IMR-90 (cell line): ENCODE measurements at regions not wholly inside any gene's neighbourhood (a gene's known extent, or its start where the extent isn't known, plus 50 kb on each side); places are given as distances from the start of the nearest gene placed in this dataset.

Source experiments
- ATAC-seq: fragments of 200-7000 bp; cut with Tn5 transposase; 2 replicates; pipeline ENCODE4 v1.9.1; 2020; ENCODE audit warnings: low read depth, mild to moderate bottlenecking, moderate library complexity
- BruUV-seq: library from RNA; stranded (reverse); fragments of 400-500 nt; replicated peaks from 2 replicates; lab custom pipeline; 2021; lab: Mats Ljungman, UMichigan
- CTCF ChIA-PET: fragments of 300-600 bp; formaldehyde crosslinking; extraction: SDS; loops from one replicate; lab custom pipeline; 2021; ENCODE audit warnings: antibody characterized with exemption; lab: Yijun Ruan, JAX
- POLR2A ChIA-PET: fragments of 300-600 bp; sonication (Branson Sonifier 250); formaldehyde crosslinking; loops from one replicate; lab custom pipeline; 2022; ENCODE audit warnings: antibody characterized with exemption; ENCODE audit not compliant: unreplicated experiment; lab: Charles Lee
- DNase-seq: peaks from one replicate; pipeline ENCODE4 v3.0.0; 2013
- H2AFZ ChIP-seq: replicated peaks from 2 replicates; pipeline ENCODE3; 2013; ENCODE audit warnings: low read length, mild to moderate bottlenecking; ENCODE audit not compliant: poor library complexity
- H2AK5ac ChIP-seq: 2 replicates; pipeline ENCODE4 v1.6.1; 2013; ENCODE audit warnings: low read depth, low read length, inconsistent platforms
- H2AK9ac ChIP-seq: replicated peaks from 2 replicates; pipeline ENCODE3; 2013; ENCODE audit warnings: mild to moderate bottlenecking, low read depth, low read length, moderate library complexity; ENCODE audit not compliant: poor library complexity
- H2BK120ac ChIP-seq: 2 replicates; pipeline ENCODE4 v1.6.1; 2013; ENCODE audit warnings: low read depth, low read length, inconsistent platforms
- H2BK15ac ChIP-seq: 3 replicates; pipeline ENCODE4 v1.6.1; 2013; ENCODE audit warnings: low read depth, low read length, inconsistent platforms
- H2BK20ac ChIP-seq: 2 replicates; pipeline ENCODE4 v1.6.1; 2013; ENCODE audit warnings: low read depth, mild to moderate bottlenecking, inconsistent platforms, low read length, moderate library complexity
- H2BK5ac ChIP-seq: 2 replicates; pipeline ENCODE4 v1.6.1; 2013; ENCODE audit warnings: mild to moderate bottlenecking, low read depth, low read length, inconsistent platforms; ENCODE audit not compliant: poor library complexity, severe bottlenecking
- H3K14ac ChIP-seq: replicated peaks from 2 replicates; pipeline ENCODE4 v1.6.1; 2013; ENCODE audit warnings: low read depth, low read length, inconsistent platforms
- H3K18ac ChIP-seq: 2 replicates; pipeline ENCODE4 v1.6.1; 2013; ENCODE audit warnings: low read depth, low read length, control low read depth
- H3K23ac ChIP-seq: 2 replicates; pipeline ENCODE4 v1.6.1; 2013; ENCODE audit warnings: low read depth, low read length, inconsistent platforms
- H3K27ac ChIP-seq: 2 replicates; pipeline ENCODE4 v1.5.1; 2013; ENCODE audit warnings: mild to moderate bottlenecking, control low read depth, low read length; ENCODE audit not compliant: insufficient read depth
- H3K27me3 ChIP-seq: 2 replicates; pipeline ENCODE4 v1.6.1; 2013; ENCODE audit warnings: low read length; ENCODE audit not compliant: control insufficient read depth, insufficient read depth
- H3K36me3 ChIP-seq: 2 replicates; pipeline ENCODE4 v1.6.1; 2013; ENCODE audit warnings: low read length, mixed read lengths; ENCODE audit not compliant: control insufficient read depth, insufficient read depth
- H3K4ac ChIP-seq: 2 replicates; pipeline ENCODE4 v1.6.1; 2013; ENCODE audit warnings: low read depth, low read length, inconsistent platforms
- H3K4me1 ChIP-seq: 2 replicates; pipeline ENCODE4 v1.6.1; 2013; ENCODE audit warnings: low read length, mixed read lengths; ENCODE audit not compliant: control insufficient read depth, insufficient read depth
- H3K4me2 ChIP-seq: 2 replicates; pipeline ENCODE4 v1.6.1; 2013; ENCODE audit warnings: low read depth, mild to moderate bottlenecking, control low read depth, low read length, moderate library complexity
- H3K4me3 ChIP-seq: 2 replicates; pipeline ENCODE4 v1.5.1; 2013; ENCODE audit warnings: low read depth, mild to moderate bottlenecking, control low read depth, low read length, moderate library complexity; ENCODE audit not compliant: insufficient read depth
- H3K56ac ChIP-seq: 2 replicates; pipeline ENCODE4 v1.6.1; 2013; ENCODE audit warnings: low read length, inconsistent platforms; ENCODE audit not compliant: insufficient read depth; ENCODE audit errors: extremely low read depth
- H3K79me1 ChIP-seq, 2 experiments: 2 replicates each; pipeline ENCODE4 v1.6.1; 2013; ENCODE audit warnings: low read length in 2 of 2, inconsistent platforms in 1 of 2, low read depth in 1 of 2
- H3K9ac ChIP-seq: 2 replicates; pipeline ENCODE4 v1.6.1; 2013; ENCODE audit warnings: low read depth, low read length, control low read depth
- H3K9me1 ChIP-seq: 2 replicates; pipeline ENCODE4 v1.6.1; 2013; ENCODE audit warnings: low read length, inconsistent platforms; ENCODE audit not compliant: insufficient read depth
- H3K9me3 ChIP-seq: 2 replicates; pipeline ENCODE4 v1.6.1; 2013; ENCODE audit warnings: low read length; ENCODE audit not compliant: control insufficient read depth, insufficient read depth
- H4K20me1 ChIP-seq: 2 replicates; pipeline ENCODE4 v1.6.1; 2013; ENCODE audit warnings: low read length, inconsistent platforms; ENCODE audit not compliant: insufficient read depth
- H4K5ac ChIP-seq: 2 replicates; pipeline ENCODE4 v1.6.1; 2013; ENCODE audit warnings: mild to moderate bottlenecking, low read depth, low read length, control low read depth
- H4K8ac ChIP-seq, 2 experiments: 2 replicates each; pipeline ENCODE4 v1.6.1; 2013; ENCODE audit warnings: low read depth in 2 of 2, low read length in 2 of 2, control low read depth in 1 of 2, inconsistent platforms in 1 of 2
- H4K91ac ChIP-seq: 2 replicates; pipeline ENCODE4 v1.6.1; 2013; ENCODE audit warnings: low read depth, low read length, inconsistent platforms; ENCODE audit not compliant: insufficient read depth
- BHLHE40 ChIP-seq: fragments of 150-350 bp; IDR thresholded peaks from 2 replicates; pipeline ENCODE4 v1.6.1; 2016; ENCODE audit warnings: mild to moderate bottlenecking, low read depth, low read length
- CEBPB ChIP-seq: IDR thresholded peaks from 2 replicates; pipeline ENCODE4 v1.6.1; 2012; ENCODE audit warnings: low read depth, low read length, improper control_type of control experiment
- MAFK ChIP-seq: IDR thresholded peaks from 2 replicates; pipeline ENCODE4 v1.6.1; 2012; ENCODE audit warnings: low read depth, low read length, improper control_type of control experiment
- MAZ ChIP-seq: IDR thresholded peaks from 2 replicates; pipeline ENCODE4 v1.6.1; 2012; ENCODE audit warnings: low read depth, mild to moderate bottlenecking, low read length, improper control_type of control experiment, moderate library complexity, borderline replicate concordance
- MXI1 ChIP-seq: IDR thresholded peaks from 2 replicates; pipeline ENCODE4 v1.6.1; 2012; ENCODE audit warnings: low read depth, mild to moderate bottlenecking, low read length, moderate library complexity, borderline replicate concordance
- NFE2L2 ChIP-seq: fragments of 150-350 bp; IDR thresholded peaks from 2 replicates; pipeline ENCODE4 v1.6.1; 2016; ENCODE audit warnings: low read depth, mild to moderate bottlenecking, low read length
- POLR2A ChIP-seq: IDR thresholded peaks from 2 replicates; pipeline ENCODE4 v1.6.1; 2012; ENCODE audit warnings: mild to moderate bottlenecking, low read depth, low read length
- RAD21 ChIP-seq: IDR thresholded peaks from 2 replicates; pipeline ENCODE4 v1.6.1; 2012; ENCODE audit warnings: low read length, improper control_type of control experiment
- RCOR1 ChIP-seq: IDR thresholded peaks from 2 replicates; pipeline ENCODE4 v1.6.1; 2012; ENCODE audit warnings: mild to moderate bottlenecking, low read length, improper control_type of control experiment; ENCODE audit not compliant: insufficient replicate concordance
- RFX5 ChIP-seq: IDR thresholded peaks from 2 replicates; pipeline ENCODE4 v1.8.0; 2012; ENCODE audit warnings: low read depth, mild to moderate bottlenecking, low read length, moderate library complexity
- SMC3 ChIP-seq: fragments of 150-350 bp; IDR thresholded peaks from 2 replicates; pipeline ENCODE4 v1.6.1; 2016; ENCODE audit warnings: low read depth, mild to moderate bottlenecking, antibody characterized with exemption, low read length, moderate library complexity
- WGBS, 2 experiments: methylation state at CpG; one replicate each; pipeline versions ENCODE4 v1.1.5 to v1.1.7; 2013; ENCODE audit warnings: missing lambda C conversion rate in 2 of 2; ENCODE audit not compliant: insufficient read length in 1 of 2; ENCODE audit errors: extremely low coverage in 2 of 2; 5-methylcytosine and 5-hydroxymethylcytosine counted together
- dilution Hi-C: fragments of 300-500 bp; cut with HindIII; formaldehyde crosslinking; loops from one replicate; pipeline ENCODE4 v1.14.3; 2018; ENCODE audit warnings: low sequenced_read_pairs; ENCODE audit not compliant: unreplicated experiment
- in situ Hi-C: fragments of 300-500 bp; cut with MboI; formaldehyde crosslinking; loops from 3 replicates; pipeline ENCODE4 v1.14.3; 2019; ENCODE audit warnings: low sequenced_read_pairs, inconsistent platforms, mixed read lengths
- intact Hi-C: fragments of 100-400 bp; cut with micrococcal nuclease; formaldehyde crosslinking; loops from 2 replicates; pipeline ENCODE4 v1.10.0; 2022
- TF ChIP-seq, protein P1 (sequence below): fragments of 150-350 bp; IDR thresholded peaks from 2 replicates; pipeline ENCODE4 v1.6.1; 2016; ENCODE audit warnings: low read depth, mild to moderate bottlenecking, low read length, moderate library complexity, borderline replicate concordance
- TF ChIP-seq, protein P2 (sequence below): conservative IDR thresholded peaks from 2 replicates; pipeline ENCODE4 v1.5.1; 2012; ENCODE audit warnings: mild to moderate bottlenecking, low read depth, low read length, improper control_type of control experiment

DNA sequence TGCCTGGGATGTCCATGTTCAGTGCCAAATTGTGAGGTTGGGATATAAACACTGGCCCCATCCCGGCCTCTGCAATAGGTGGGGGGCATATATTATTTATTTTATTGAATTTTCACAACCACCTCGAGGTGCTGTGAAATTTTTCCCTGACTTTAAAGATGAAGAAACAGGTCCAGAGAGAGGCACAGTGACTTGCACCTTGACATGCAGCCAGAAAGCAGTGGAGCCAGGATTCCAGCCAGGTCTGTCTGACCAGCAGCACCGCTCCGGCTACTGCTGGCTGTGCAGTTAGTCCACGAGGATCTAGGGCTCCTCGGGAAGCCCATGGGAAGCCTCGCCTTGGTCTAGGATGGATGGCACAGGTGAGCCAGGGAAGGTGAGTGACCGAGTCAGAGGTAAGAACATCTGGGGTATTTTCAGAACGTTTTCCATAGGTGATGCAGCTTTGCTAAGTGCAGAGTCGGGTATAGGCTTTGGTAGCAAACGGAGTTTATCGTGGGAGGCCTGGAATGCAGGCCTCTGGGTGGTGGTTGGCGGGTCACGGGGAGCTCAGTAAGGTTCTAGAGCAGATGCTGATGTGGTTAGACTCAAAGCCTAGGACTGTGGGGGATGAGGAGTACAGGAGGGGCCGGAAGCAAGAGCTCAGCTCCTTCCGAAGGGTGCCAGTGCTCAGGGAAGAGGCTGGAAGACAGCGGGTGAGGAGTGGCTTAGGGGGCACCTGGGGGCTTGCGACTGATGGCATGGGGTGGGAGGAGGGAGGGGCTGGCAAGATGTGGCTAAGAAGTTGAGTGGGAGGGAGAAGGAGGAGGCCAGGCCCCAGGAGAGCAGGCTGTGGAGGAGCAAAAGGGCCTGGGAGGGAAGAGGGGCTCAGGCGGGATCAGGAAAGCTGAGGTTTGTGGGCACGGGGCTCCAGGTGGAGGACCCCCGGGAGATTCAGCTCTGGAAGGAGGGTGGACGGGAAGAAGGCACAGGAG, 107.7 kb upstream of the LRPAP1 start (continued):
- TF ChIP-seq MXI1 = no peak

DNA sequence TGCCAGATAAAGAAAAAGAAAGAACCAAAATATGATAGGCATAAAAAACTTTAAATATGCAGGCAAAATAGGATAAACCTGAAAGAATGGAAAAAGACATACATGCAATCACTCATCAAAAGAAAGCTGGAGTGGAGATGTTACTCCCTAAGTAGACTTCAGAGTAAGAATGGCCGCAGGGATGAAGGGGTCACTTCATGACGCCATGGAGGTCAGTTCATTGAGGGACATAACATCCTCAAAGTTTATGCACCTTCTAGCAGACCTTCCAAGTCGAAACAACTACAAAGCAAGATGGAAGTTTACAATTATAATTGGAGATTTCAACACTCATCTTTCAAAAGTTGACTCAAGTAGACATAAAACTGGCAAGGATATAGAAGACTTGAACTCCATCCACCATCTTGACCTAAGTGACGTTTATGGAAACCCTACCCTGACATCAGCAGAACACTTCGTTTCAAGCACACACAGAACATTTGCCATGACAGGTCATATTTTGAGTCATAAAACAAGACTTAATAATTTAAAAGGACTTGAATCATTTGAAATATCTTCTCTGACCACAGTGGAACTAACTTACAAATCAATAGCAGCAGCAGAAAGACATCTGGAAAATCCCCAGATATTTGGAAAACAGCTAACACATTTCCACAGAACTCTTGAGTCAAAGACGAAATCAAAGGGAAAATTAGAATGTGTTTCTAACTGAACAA, 106.0 kb upstream of the LRPAP1 start:
- Histone ChIP-seq H3K27me3 (peaks cover 9% of the 10 kb centered on the region), H3K14ac (no peak overlapping the region), H3K4me3 (no peak overlapping the region), H4K20me1 (no peaks in the 10 kb centered on the region), H2BK15ac (no peak overlapping the region), H3K18ac (no peak overlapping the region), H3K4ac (no peak overlapping the region), H3K36me3 (no peaks in the 10 kb centered on the region), H2BK5ac (no peak overlapping the region), H3K9ac (no peak overlapping the region), H2AK5ac (no peak overlapping the region), H3K4me1 (no peaks in the 10 kb centered on the region; the same call in 1 of the 2 replicates), H2BK20ac (no peak overlapping the region), H3K56ac (no peak overlapping the region), H3K79me1 (no peaks in the 10 kb centered on the region), H3K27ac (no peak overlapping the region), H4K5ac (no peak overlapping the region), H2BK120ac (no peak overlapping the region), H4K91ac (no peak overlapping the region), H3K4me2 (no peak overlapping the region), H2AFZ (no peak overlapping the region), H3K23ac (no peak overlapping the region), H2AK9ac (no peak overlapping the region), H4K8ac (no peak overlapping the region), H3K9me1 (no peaks in the 10 kb centered on the region), H3K9me3 (0 out of 2 replicates have a peak, but pooled peaks cover 4% of the 10 kb centered on the region)
- in situ Hi-C loops (no loop called here), dilution Hi-C loops (no loop called here), intact Hi-C loops (no loop called here)
- ATAC-seq = no peak
- BruUV-seq = no TSS peak
- POLR2A ChIA-PET = no interaction called here
- CTCF ChIA-PET = no interaction called here
- WGBS, 2 experiments = no CpG with 5 or more reads among the region's 6 CpGs
- DNase-seq = no peak
- TF ChIP-seq POLR2A (no peak), BHLHE40 (no peak), RAD21 (no peak), NFE2L2 (no peak), RCOR1 (no peak), SMC3 (no peak), RFX5 (no peak), MXI1 (no peak), MAZ (no peak), MAFK (no peak), CEBPB (no peak)
- TF ChIP-seq, protein P1, sequence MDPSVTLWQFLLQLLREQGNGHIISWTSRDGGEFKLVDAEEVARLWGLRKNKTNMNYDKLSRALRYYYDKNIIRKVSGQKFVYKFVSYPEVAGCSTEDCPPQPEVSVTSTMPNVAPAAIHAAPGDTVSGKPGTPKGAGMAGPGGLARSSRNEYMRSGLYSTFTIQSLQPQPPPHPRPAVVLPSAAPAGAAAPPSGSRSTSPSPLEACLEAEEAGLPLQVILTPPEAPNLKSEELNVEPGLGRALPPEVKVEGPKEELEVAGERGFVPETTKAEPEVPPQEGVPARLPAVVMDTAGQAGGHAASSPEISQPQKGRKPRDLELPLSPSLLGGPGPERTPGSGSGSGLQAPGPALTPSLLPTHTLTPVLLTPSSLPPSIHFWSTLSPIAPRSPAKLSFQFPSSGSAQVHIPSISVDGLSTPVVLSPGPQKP = no peak
- TF ChIP-seq, protein P2, sequence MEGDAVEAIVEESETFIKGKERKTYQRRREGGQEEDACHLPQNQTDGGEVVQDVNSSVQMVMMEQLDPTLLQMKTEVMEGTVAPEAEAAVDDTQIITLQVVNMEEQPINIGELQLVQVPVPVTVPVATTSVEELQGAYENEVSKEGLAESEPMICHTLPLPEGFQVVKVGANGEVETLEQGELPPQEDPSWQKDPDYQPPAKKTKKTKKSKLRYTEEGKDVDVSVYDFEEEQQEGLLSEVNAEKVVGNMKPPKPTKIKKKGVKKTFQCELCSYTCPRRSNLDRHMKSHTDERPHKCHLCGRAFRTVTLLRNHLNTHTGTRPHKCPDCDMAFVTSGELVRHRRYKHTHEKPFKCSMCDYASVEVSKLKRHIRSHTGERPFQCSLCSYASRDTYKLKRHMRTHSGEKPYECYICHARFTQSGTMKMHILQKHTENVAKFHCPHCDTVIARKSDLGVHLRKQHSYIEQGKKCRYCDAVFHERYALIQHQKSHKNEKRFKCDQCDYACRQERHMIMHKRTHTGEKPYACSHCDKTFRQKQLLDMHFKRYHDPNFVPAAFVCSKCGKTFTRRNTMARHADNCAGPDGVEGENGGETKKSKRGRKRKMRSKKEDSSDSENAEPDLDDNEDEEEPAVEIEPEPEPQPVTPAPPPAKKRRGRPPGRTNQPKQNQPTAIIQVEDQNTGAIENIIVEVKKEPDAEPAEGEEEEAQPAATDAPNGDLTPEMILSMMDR = no peak
